ENCODE measurements at regions not wholly inside any gene's neighbourhood (a gene's known extent, or its start where the extent isn't known, plus 50 kb on each side); places are given as distances from the start of the nearest gene placed in this dataset.

GRCh38 chr5:57720656-57721055 lies 238.0 kb upstream of the ACTBL2 start:
- ChIA-PET POLR2A (interaction anchor here (1.2 kb wide), 1 partner anchor 16 kb away, joined by 3 read pairs; no protein-coding TSS in a partner anchor), CTCF (no interaction called here)
- H3K27me3 Mint-ChIP-seq, result peaks cover 12% of the 10 kb centered on the region
- H3K27ac Mint-ChIP-seq, result no peak overlapping the region
- ATAC-seq, result no peak
- DNase-seq, result no peak
- H3K9me3 Mint-ChIP-seq, result no peaks in the 10 kb centered on the region
- no peaks in the 10 kb centered on the region for H3K4me1 Mint-ChIP-seq (ENCODE audit: low read depth)
- H3K36me3 Mint-ChIP-seq (ENCODE audit: low read depth), result no peaks in the 10 kb centered on the region
- H3K4me3 Mint-ChIP-seq, result no peak overlapping the region
- TF ChIP-seq CTCF (IDR thresholded peaks at IDR 0.05), result no peak
- intact Hi-C loops (cut with micrococcal nuclease), result no loop called here

GRCh38 chr5:57719216-57719615 lies 236.6 kb upstream of the ACTBL2 start:
- intact Hi-C loops (cut with micrococcal nuclease), result no loop called here
- H3K4me1 Mint-ChIP-seq (ENCODE audit: low read depth), result no peaks in the 10 kb centered on the region
- ChIA-PET POLR2A (no interaction called here), CTCF (no interaction called here)
- DNase-seq, result no peak
- no peak for TF ChIP-seq CTCF (IDR thresholded peaks at IDR 0.05)
- ATAC-seq, result no peak
- H3K27me3 Mint-ChIP-seq, result peaks cover 10% of the 10 kb centered on the region
- no peak overlapping the region for H3K27ac Mint-ChIP-seq
- H3K4me3 Mint-ChIP-seq, result no peak overlapping the region
- H3K9me3 Mint-ChIP-seq, result no peaks in the 10 kb centered on the region
- H3K36me3 Mint-ChIP-seq (ENCODE audit: low read depth), result no peaks in the 10 kb centered on the region

DNA sequence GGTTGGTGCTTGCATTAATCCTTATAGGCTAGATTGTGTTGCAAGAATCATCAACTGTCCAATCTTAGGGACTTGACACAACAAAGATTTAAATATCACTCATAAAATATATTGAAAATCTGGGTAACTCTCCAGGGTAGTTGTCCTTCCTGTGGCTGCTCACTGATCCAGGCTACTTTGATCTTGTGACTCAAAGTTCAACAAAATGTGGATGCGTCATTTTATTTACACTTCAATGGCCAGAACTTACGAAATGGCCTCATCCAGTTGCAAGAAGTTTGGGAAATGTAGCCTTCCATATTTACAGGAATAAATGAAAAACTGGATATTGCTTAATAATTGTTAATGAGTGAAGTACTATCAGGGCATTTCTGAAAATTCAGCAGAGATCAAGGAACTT lies 235.5 kb upstream of the ACTBL2 start:
- Mint-ChIP-seq H3K36me3 (ENCODE audit: low read depth) (no peaks in the 10 kb centered on the region), H3K9me3 (no peaks in the 10 kb centered on the region), H3K27me3 (peaks cover 10% of the 10 kb centered on the region), H3K4me1 (ENCODE audit: low read depth) (no peaks in the 10 kb centered on the region), H3K4me3 (no peak overlapping the region), H3K27ac (no peak overlapping the region)
- ATAC-seq (no peak), DNase-seq (no peak)
- POLR2A ChIA-PET, result interaction anchor here (0.6 kb wide), 1 partner anchor 157 kb away, joined by 3 read pairs; no protein-coding TSS in a partner anchor
- intact Hi-C loops (cut with micrococcal nuclease), result no loop called here
- CTCF ChIA-PET, result no interaction called here
- TF ChIP-seq CTCF (IDR thresholded peaks at IDR 0.05), result no peak

DNA sequence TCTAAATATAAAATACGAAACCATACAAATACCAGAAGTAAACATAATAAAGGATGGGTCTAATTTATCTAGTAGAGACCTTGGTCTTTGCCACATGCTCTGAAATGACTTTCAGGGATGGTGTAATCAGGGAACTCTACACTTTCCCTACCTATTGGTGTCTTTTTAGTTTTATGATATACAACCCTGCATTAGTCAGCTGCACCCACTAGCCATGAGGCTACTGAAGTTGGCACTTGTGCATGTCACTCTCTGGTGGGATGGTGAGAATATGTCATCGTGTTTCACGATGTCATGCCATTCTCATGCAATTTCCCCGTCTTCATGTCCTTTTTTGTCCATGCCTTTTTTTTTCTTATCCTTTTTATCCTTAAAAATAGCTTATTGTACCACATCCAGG lies 234.9 kb upstream of the ACTBL2 start:
- ChIA-PET POLR2A (interaction anchor here (0.6 kb wide), 1 partner anchor 158 kb away, joined by 3 read pairs; no protein-coding TSS in a partner anchor), CTCF (no interaction called here)
- Mint-ChIP-seq H3K36me3 (ENCODE audit: low read depth) (no peaks in the 10 kb centered on the region), H3K9me3 (no peaks in the 10 kb centered on the region), H3K27ac (no peak overlapping the region), H3K27me3 (peaks cover 10% of the 10 kb centered on the region), H3K4me1 (ENCODE audit: low read depth) (no peaks in the 10 kb centered on the region), H3K4me3 (no peak overlapping the region)
- no peak for TF ChIP-seq CTCF (IDR thresholded peaks at IDR 0.05)
- ATAC-seq (no peak), DNase-seq (no peak)
- intact Hi-C loops (cut with micrococcal nuclease), result no loop called here

GRCh38 chr5:57716661-57717060 lies 234.1 kb upstream of the ACTBL2 start:
- ATAC-seq (no peak), DNase-seq (no peak)
- intact Hi-C loops (cut with micrococcal nuclease), result no loop called here
- Mint-ChIP-seq H3K36me3 (ENCODE audit: low read depth) (no peaks in the 10 kb centered on the region), H3K4me3 (no peak overlapping the region), H3K9me3 (no peaks in the 10 kb centered on the region), H3K27ac (no peak overlapping the region), H3K27me3 (peaks cover 8% of the 10 kb centered on the region), H3K4me1 (ENCODE audit: low read depth) (no peaks in the 10 kb centered on the region)
- POLR2A ChIA-PET, result no interaction called here
- CTCF ChIA-PET, result no interaction called here
- TF ChIP-seq CTCF (IDR thresholded peaks at IDR 0.05), result no peak
